B cell (primary cell): ENCODE measurements at regions not wholly inside any gene's neighbourhood (a gene's known extent, or its start where the extent isn't known, plus 50 kb on each side); places are given as distances from the start of the nearest gene placed in this dataset.

Experiments
- ATAC-seq: fragments of 200-7000 bp; cut with Tn5 transposase; one replicate; pipeline ENCODE4 v1.10.0; 2021; ENCODE audit warnings: low read depth, mild to moderate bottlenecking, moderate number of reproducible peaks, moderate library complexity
- CTCF ChIA-PET: fragments of 350-600 bp; sonication (Branson Sonifier 250); formaldehyde crosslinking; loops from one replicate; lab custom pipeline; 2021; ENCODE audit warnings: antibody characterized with exemption, inconsistent platforms; lab: Charles Lee
- POLR2A ChIA-PET: fragments of 350-600 bp; sonication (Branson Sonifier 250); formaldehyde crosslinking; loops from one replicate; lab custom pipeline; 2021; ENCODE audit warnings: antibody characterized with exemption; lab: Charles Lee
- DNase-seq: peaks from one replicate; pipeline ENCODE4 v3.0.0; 2013
- H2AFZ ChIP-seq: 2 replicates; pipeline ENCODE4 v1.6.1; 2012; ENCODE audit warnings: mild to moderate bottlenecking, low read depth, low read length; ENCODE audit not compliant: insufficient read depth, poor library complexity, severe bottlenecking
- H3K27ac ChIP-seq, 2 donors: 1 replicate in 1 of 2; 2 replicates in 1 of 2; pipeline ENCODE4 v1.5.1; 2012 to 2013; ENCODE audit warnings: low read length in 2 of 2, mild to moderate bottlenecking in 2 of 2, moderate library complexity in 1 of 2
- H3K27me3 ChIP-seq, 4 experiments: fragments of 200-600 bp in 1 of 4; sonication (generic) in 1 of 4; replicated peaks in 1 of 4; 1 replicate in 2 of 4; 2 replicates in 2 of 4; pipeline versions ENCODE4 v1.6.1 to v1.7.0; 2013 to 2016; ENCODE audit warnings: low read length in 3 of 4, mild to moderate bottlenecking in 2 of 4, mixed read lengths in 1 of 4, moderate library complexity in 1 of 4; ENCODE audit not compliant: insufficient read depth in 4 of 4, control insufficient read depth in 3 of 4; ENCODE audit errors: control extremely low read depth in 1 of 4
- H3K36me3 ChIP-seq, 2 experiments: replicated peaks in 1 of 2; 1 replicate in 1 of 2; 2 replicates in 1 of 2; pipeline versions ENCODE4 v1.6.1 to v1.7.1; 2013; ENCODE audit warnings: low read length in 1 of 2; ENCODE audit not compliant: insufficient read depth in 2 of 2, control insufficient read depth in 1 of 2; ENCODE audit errors: control extremely low read depth in 1 of 2, extremely low read depth in 1 of 2
- H3K4me1 ChIP-seq, 2 donors: fragments of 200-600 bp in 1 of 2; sonication (generic) in 1 of 2; 1 replicate in 1 of 2; 2 replicates in 1 of 2; pipeline versions ENCODE4 v1.5.1 to v1.6.1; 2013 to 2017; ENCODE audit warnings: low read length in 2 of 2; ENCODE audit not compliant: control insufficient read depth in 2 of 2, insufficient read depth in 2 of 2
- H3K4me2 ChIP-seq: replicated peaks from 2 replicates; pipeline ENCODE3; 2012; ENCODE audit warnings: mild to moderate bottlenecking, low read depth, low read length; ENCODE audit not compliant: poor library complexity, severe bottlenecking
- H3K4me3 ChIP-seq, 5 experiments: fragments of 200-600 bp in 1 of 5; sonication (generic) in 1 of 5; 1 replicate in 3 of 5; 2 replicates in 2 of 5; pipeline versions ENCODE4 v1.5.1 to v1.7.0; 2011 to 2016; ENCODE audit warnings: low read length in 4 of 5, mild to moderate bottlenecking in 4 of 5, low read depth in 2 of 5, control low read depth in 1 of 5, moderate library complexity in 1 of 5; ENCODE audit not compliant: insufficient read depth in 1 of 5; ENCODE audit errors: control extremely low read depth in 1 of 5, extremely low read depth in 1 of 5
- H3K79me2 ChIP-seq: fragments of 200-600 bp; sonication (generic); one replicate; pipeline ENCODE4 v1.6.0; 2016; ENCODE audit warnings: low read length; ENCODE audit not compliant: control insufficient read depth, insufficient read depth
- H3K9ac ChIP-seq: fragments of 200-600 bp; sonication (generic); 2 replicates; pipeline ENCODE4 v1.6.1; 2017; ENCODE audit warnings: mild to moderate bottlenecking, low read length, moderate library complexity
- H3K9me3 ChIP-seq, 3 donors: one replicate each; pipeline versions ENCODE4 v1.6.1 to v1.7.1; 2013; ENCODE audit warnings: low read length in 2 of 3; ENCODE audit not compliant: control insufficient read depth in 2 of 3, insufficient read depth in 1 of 3; ENCODE audit errors: control extremely low read depth in 1 of 3
- H4K20me1 ChIP-seq: 2 replicates; pipeline ENCODE4 v1.6.0; 2012; ENCODE audit warnings: mild to moderate bottlenecking, low read length; ENCODE audit not compliant: insufficient read depth, control insufficient read depth, poor library complexity, severe bottlenecking
- H3K27ac Mint-ChIP-seq: one replicate; pipeline ENCODE4 v1.8.0; 2021; ENCODE audit warnings: mixed read lengths
- H3K27me3 Mint-ChIP-seq: one replicate; pipeline ENCODE4 v1.8.0; 2021; ENCODE audit warnings: mixed read lengths
- H3K4me1 Mint-ChIP-seq: one replicate; pipeline ENCODE4 v1.8.0; 2021; ENCODE audit warnings: mixed read lengths
- H3K4me3 Mint-ChIP-seq: one replicate; pipeline ENCODE4 v1.8.0; 2021; ENCODE audit warnings: mixed read lengths
- H3K9me3 Mint-ChIP-seq: one replicate; pipeline ENCODE4 v1.8.0; 2022; ENCODE audit warnings: mixed read lengths; ENCODE audit not compliant: insufficient read depth
- EZH2 ChIP-seq: IDR thresholded peaks from 2 replicates; pipeline ENCODE4 v1.6.1; 2012; ENCODE audit warnings: borderline replicate concordance, low read depth, mild to moderate bottlenecking, moderate library complexity, low read length; ENCODE audit not compliant: insufficient read depth, poor library complexity, severe bottlenecking
- WGBS: methylation state at CpG from one replicate; pipeline ENCODE4 v1.1.5; 2013; ENCODE audit warnings: missing lambda C conversion rate; ENCODE audit not compliant: insufficient coverage; 5-methylcytosine and 5-hydroxymethylcytosine counted together
- intact Hi-C: fragments of 100-400 bp; cut with micrococcal nuclease; formaldehyde crosslinking; loops from one replicate; pipeline ENCODE4 v1.10.0; 2022
- TF ChIP-seq, protein P1 (sequence below): fragments of 200-600 bp; IDR thresholded peaks from one replicate; pipeline ENCODE4 v1.8.0; 2022; ENCODE audit warnings: antibody characterized with exemption, mild to moderate bottlenecking

DNA sequence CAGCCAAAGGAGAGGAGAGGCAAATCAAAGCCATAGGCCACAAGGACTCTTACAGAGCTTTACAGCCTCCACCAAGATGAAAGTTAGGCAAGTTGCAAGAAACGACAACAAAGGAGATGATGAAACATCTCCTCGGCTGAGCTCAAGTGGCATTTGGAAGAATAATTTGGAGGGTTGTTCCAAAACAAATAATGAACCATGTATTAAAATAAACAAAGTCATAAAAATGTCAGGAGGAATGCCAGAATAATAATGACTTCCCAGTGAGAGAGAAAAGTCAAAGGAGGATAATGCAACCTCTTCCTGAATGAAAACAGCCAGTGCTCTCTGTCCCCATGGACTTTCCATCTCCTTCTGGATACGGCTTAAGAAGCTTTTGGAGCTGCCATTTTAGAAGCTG is 371.4 kb upstream of the ID4 start:
- ChIA-PET CTCF (no interaction called here), POLR2A (no interaction called here)
- no peak overlapping the region for H3K27ac Mint-ChIP-seq
- no peaks in the 10 kb centered on the region for H3K79me2 ChIP-seq
- no peak overlapping the region for H2AFZ ChIP-seq
- H3K9me3 ChIP-seq = peaks cover 0 to 4% (median 0%) of the 10 kb centered on the region in 3 donors
- no peaks in the 10 kb centered on the region for H3K4me1 Mint-ChIP-seq
- H3K9me3 Mint-ChIP-seq = no peaks in the 10 kb centered on the region
- H3K4me3 Mint-ChIP-seq = no peak overlapping the region
- H3K27me3 ChIP-seq = no peaks in the 10 kb centered on the region
- H3K27ac ChIP-seq = no peak overlapping the region
- TF ChIP-seq, protein P1, sequence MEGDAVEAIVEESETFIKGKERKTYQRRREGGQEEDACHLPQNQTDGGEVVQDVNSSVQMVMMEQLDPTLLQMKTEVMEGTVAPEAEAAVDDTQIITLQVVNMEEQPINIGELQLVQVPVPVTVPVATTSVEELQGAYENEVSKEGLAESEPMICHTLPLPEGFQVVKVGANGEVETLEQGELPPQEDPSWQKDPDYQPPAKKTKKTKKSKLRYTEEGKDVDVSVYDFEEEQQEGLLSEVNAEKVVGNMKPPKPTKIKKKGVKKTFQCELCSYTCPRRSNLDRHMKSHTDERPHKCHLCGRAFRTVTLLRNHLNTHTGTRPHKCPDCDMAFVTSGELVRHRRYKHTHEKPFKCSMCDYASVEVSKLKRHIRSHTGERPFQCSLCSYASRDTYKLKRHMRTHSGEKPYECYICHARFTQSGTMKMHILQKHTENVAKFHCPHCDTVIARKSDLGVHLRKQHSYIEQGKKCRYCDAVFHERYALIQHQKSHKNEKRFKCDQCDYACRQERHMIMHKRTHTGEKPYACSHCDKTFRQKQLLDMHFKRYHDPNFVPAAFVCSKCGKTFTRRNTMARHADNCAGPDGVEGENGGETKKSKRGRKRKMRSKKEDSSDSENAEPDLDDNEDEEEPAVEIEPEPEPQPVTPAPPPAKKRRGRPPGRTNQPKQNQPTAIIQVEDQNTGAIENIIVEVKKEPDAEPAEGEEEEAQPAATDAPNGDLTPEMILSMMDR = no peak
- TF ChIP-seq EZH2 = no peak
- intact Hi-C loops = no loop called here
- no peaks in the 10 kb centered on the region for H3K36me3 ChIP-seq
- WGBS = 83% methylated on average over 2 of the region's 3 CpGs
- DNase-seq (no peak), ATAC-seq (no peak)
- no peaks in the 10 kb centered on the region for H3K27me3 Mint-ChIP-seq
- no peak overlapping the region for H3K9ac ChIP-seq
- H3K4me2 ChIP-seq = no peak overlapping the region
- no peaks in the 10 kb centered on the region for H3K4me1 ChIP-seq
- no peaks in the 10 kb centered on the region for H4K20me1 ChIP-seq
- H3K4me3 ChIP-seq = no peak overlapping the region

GRCh38 chr6:19470333-19470732 is 366.8 kb upstream of the ID4 start:
- DNase-seq (no peak), ATAC-seq (no peak)
- Histone ChIP-seq H4K20me1 (no peaks in the 10 kb centered on the region), H3K79me2 (no peaks in the 10 kb centered on the region), H3K4me3 (no peak overlapping the region), H3K27ac (no peak overlapping the region), H3K9ac (no peak overlapping the region), H3K4me2 (no peak overlapping the region), H2AFZ (no peak overlapping the region), H3K36me3 (no peaks in the 10 kb centered on the region), H3K9me3 (peaks cover 0 to 9% (median 0%) of the 10 kb centered on the region in 3 donors), H3K4me1 (no peaks in the 10 kb centered on the region), H3K27me3 (no peaks in the 10 kb centered on the region)
- H3K9me3 Mint-ChIP-seq = peaks cover 2% of the 10 kb centered on the region
- 75% methylated on average over 7 of the region's 7 CpGs for WGBS
- CTCF ChIA-PET = no interaction called here
- H3K27ac Mint-ChIP-seq = no peak overlapping the region
- intact Hi-C loops = no loop called here
- TF ChIP-seq EZH2 = no peak
- TF ChIP-seq, protein P1 = no peak
- H3K4me1 Mint-ChIP-seq = no peaks in the 10 kb centered on the region
- POLR2A ChIA-PET = no interaction called here
- no peak overlapping the region for H3K4me3 Mint-ChIP-seq
- H3K27me3 Mint-ChIP-seq = no peaks in the 10 kb centered on the region
